Stimulated activated naive B cell treated with anti-CD40 and anti-IgM and Interleukin-4, amounts not matched to agents 10 μg/mL and 1 μg/mL and 100 μg/mL, for 72 hours (primary cell): ENCODE measurements at regions not wholly inside any gene's neighbourhood (a gene's known extent, or its start where the extent isn't known, plus 50 kb on each side); places are given as distances from the start of the nearest gene placed in this dataset.

Source experiments
- ATAC-seq, 2 donors: fragments of 150-1000 bp; cut with Tn5 transposase; replicated peaks; 2 replicates each; pipeline ENCODE4 v1.10.0; 2021; ENCODE audit warnings: moderate library complexity in 1 of 2
- DNase-seq: peaks from one replicate; pipeline ENCODE4 v3.0.0; 2021
- H3K27ac Mint-ChIP-seq: one replicate; pipeline ENCODE4 v1.8.0; 2022; ENCODE audit warnings: mild to moderate bottlenecking, mixed read lengths
- H3K27me3 Mint-ChIP-seq, 2 donors: one replicate each; pipeline ENCODE4 v1.8.0; 2022; ENCODE audit warnings: mixed read lengths in 2 of 2
- H3K36me3 Mint-ChIP-seq, 2 donors: one replicate each; pipeline ENCODE4 v1.8.0; 2022; ENCODE audit warnings: mixed read lengths in 2 of 2, mild to moderate bottlenecking in 1 of 2
- H3K4me1 Mint-ChIP-seq, 2 donors: one replicate each; pipeline ENCODE4 v1.8.0; 2022; ENCODE audit warnings: mixed read lengths in 2 of 2, mild to moderate bottlenecking in 1 of 2
- H3K4me3 Mint-ChIP-seq, 2 donors: one replicate each; pipeline ENCODE4 v1.8.0; 2022; ENCODE audit warnings: mild to moderate bottlenecking in 2 of 2, mixed read lengths in 2 of 2, moderate library complexity in 1 of 2
- H3K9me3 Mint-ChIP-seq, 2 donors: one replicate each; pipeline ENCODE4 v1.8.0; 2022; ENCODE audit warnings: mixed read lengths in 2 of 2, mild to moderate bottlenecking in 1 of 2

GRCh38 chr6:163647624-163648023 lies 233.1 kb downstream of the QKI start:
- no peak for ATAC-seq
- DNase-seq, result no peak
- Mint-ChIP-seq H3K36me3 (no peaks in the 10 kb centered on the region), H3K27ac (no peak overlapping the region), H3K4me3 (no peak overlapping the region), H3K4me1 (peaks cover 0 to 11% of the 10 kb centered on the region in 2 donors), H3K27me3 (peaks cover 10 to 20% of the 10 kb centered on the region in 2 donors), H3K9me3 (peaks cover 0 to 3% of the 10 kb centered on the region in 2 donors)

DNA sequence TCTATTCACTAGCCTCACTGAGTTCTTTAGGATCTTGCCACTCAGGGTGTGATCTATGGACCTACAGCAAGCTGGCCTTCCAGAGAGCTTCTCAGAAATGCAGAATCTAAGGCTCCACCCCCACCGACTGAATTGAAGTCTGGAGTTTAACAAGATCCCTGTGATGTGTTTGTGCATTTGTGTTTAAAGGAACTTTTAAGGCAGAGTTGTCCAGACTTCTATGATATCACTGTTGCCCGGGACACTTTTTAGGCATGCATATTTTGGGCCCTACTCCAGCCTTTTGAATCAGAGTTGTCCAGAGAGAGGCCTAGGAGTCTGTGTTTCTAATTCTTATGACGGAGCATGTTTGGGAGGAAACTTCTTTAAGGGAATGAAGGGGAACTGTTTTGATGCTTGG lies 232.3 kb downstream of the QKI start:
- no peak for DNase-seq
- peaks cover 0 to 8% of the 10 kb centered on the region in 2 donors for H3K4me1 Mint-ChIP-seq
- no peak for ATAC-seq
- H3K27me3 Mint-ChIP-seq, result peaks cover 10 to 12% of the 10 kb centered on the region in 2 donors
- H3K36me3 Mint-ChIP-seq, result no peaks in the 10 kb centered on the region
- H3K4me3 Mint-ChIP-seq, result no peak overlapping the region
- H3K9me3 Mint-ChIP-seq, result peaks cover 0 to 3% of the 10 kb centered on the region in 2 donors
- H3K27ac Mint-ChIP-seq, result no peak overlapping the region

DNA sequence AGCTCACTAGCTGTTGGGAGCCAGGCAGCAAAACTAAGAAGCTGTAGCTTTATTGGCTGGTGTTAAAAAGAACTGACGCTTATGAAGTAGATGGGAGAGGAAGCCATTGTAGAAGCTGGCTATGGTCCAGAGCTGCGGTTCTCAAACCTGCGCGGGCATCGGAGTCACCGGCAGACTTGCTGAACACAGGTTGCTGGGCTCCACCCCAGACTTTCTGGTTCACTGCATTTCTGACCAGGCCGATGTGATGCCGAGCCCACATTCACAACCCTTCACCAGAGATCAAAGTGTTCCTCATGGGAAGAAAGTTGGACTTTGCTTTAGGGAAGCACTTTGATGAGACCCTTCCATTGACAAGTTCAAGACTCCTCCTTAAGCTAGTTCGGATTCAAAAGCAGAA lies 231.6 kb downstream of the QKI start:
- DNase-seq (no peak), ATAC-seq (no peak)
- Mint-ChIP-seq H3K27me3 (peaks cover 7 to 10% of the 10 kb centered on the region in 2 donors), H3K4me1 (peaks cover 0 to 5% of the 10 kb centered on the region in 2 donors), H3K27ac (no peak overlapping the region), H3K36me3 (no peaks in the 10 kb centered on the region), H3K4me3 (no peak overlapping the region), H3K9me3 (peaks cover 0 to 3% of the 10 kb centered on the region in 2 donors)

GRCh38 chr6:163645560-163645959 lies 231.0 kb downstream of the QKI start:
- no peak overlapping the region for H3K4me3 Mint-ChIP-seq
- ATAC-seq (no peak), DNase-seq (no peak)
- no peak overlapping the region for H3K27ac Mint-ChIP-seq
- H3K9me3 Mint-ChIP-seq, result peaks cover 0 to 3% of the 10 kb centered on the region in 2 donors
- peaks cover 0 to 5% of the 10 kb centered on the region in 2 donors for H3K4me1 Mint-ChIP-seq
- peaks cover 8 to 10% of the 10 kb centered on the region in 2 donors for H3K27me3 Mint-ChIP-seq
- no peaks in the 10 kb centered on the region for H3K36me3 Mint-ChIP-seq

DNA sequence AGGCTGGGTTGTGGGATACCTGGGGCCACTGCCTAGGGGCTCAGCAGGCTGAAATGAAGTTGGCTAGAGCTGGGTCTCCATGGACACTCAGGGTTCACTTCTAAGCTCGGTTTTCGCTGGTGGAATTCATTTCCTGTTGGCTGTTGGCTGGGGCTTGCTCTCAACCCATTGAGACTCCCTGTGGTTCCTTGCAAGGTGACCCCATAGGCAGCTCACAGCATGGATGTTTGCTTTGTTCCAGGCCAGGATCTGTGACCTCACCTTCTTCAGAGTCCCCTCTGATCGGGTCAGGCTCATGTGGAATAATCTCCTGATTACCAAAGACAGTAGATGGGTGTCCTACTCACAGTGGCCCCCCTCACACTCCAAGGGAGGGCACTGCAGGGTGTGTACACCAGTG lies 229.3 kb downstream of the QKI start:
- DNase-seq (no peak), ATAC-seq (no peak)
- Mint-ChIP-seq H3K36me3 (no peaks in the 10 kb centered on the region), H3K27ac (no peak overlapping the region), H3K4me1 (no peaks in the 10 kb centered on the region), H3K9me3 (no peaks in the 10 kb centered on the region), H3K27me3 (peaks cover 6 to 8% of the 10 kb centered on the region in 2 donors), H3K4me3 (no peak overlapping the region)

- Mint-ChIP-seq H3K4me3 (no peak overlapping the region), H3K27ac (no peak overlapping the region), H3K36me3 (no peaks in the 10 kb centered on the region), H3K4me1 (no peaks in the 10 kb centered on the region), H3K27me3 (peaks cover 6 to 13% of the 10 kb centered on the region in 2 donors), H3K9me3 (no peaks in the 10 kb centered on the region)
- no peak for DNase-seq
- no peak for ATAC-seq
Measured at GRCh38 chr6:163641706-163642105, 227.2 kb downstream of the QKI start.

DNA sequence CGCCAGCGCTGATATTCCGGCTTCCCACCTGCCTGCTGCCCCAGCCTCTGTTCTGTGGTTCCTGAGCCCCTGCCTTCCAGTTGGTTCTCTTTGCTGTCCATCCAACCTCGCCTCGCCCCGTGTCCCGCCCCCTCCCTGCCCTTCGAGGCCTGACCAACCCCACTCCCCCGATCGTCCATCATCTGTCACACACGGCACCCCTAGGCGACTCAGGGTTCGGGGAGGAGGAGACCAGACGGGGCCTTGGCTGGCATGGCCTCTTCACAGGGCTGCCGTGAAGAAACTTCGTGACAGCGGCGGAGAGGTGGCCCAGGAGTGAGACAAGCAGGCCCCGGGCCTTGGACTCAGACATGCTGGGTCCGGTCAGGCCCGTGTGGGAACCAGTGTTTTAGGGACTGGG lies 226.1 kb downstream of the QKI start:
- H3K9me3 Mint-ChIP-seq, result no peaks in the 10 kb centered on the region
- H3K36me3 Mint-ChIP-seq, result no peaks in the 10 kb centered on the region
- no peaks in the 10 kb centered on the region for H3K4me1 Mint-ChIP-seq
- peaks cover 2 to 16% of the 10 kb centered on the region in 2 donors for H3K27me3 Mint-ChIP-seq
- H3K4me3 Mint-ChIP-seq, result no peak overlapping the region
- DNase-seq (no peak), ATAC-seq (no peak)
- no peak overlapping the region for H3K27ac Mint-ChIP-seq

DNA sequence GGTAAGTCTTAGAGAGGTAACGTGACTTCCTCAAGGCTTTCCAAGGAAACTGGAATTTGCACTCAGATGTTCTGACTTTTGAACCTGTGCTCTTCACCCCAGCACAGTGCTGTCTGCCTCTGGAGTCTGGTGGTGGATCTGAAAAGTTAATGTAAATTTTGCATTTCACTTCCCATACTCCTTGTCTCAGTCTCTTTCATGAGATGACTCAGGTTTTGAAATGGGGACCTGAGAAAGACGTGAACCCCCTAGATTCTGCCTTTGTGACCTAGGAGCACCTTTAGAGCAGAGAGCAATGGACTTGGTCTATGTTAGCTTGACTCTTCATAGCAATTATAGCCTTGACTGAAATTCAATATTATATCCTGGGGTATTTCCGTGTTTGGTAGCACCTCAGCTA lies 223.0 kb downstream of the QKI start:
- peaks cover 4 to 6% of the 10 kb centered on the region in 2 donors for H3K9me3 Mint-ChIP-seq
- peaks cover 15 to 33% of the 10 kb centered on the region in 2 donors for H3K27me3 Mint-ChIP-seq
- DNase-seq, result no peak
- no peak overlapping the region for H3K4me3 Mint-ChIP-seq
- peaks cover 0 to 4% of the 10 kb centered on the region in 2 donors for H3K36me3 Mint-ChIP-seq
- H3K4me1 Mint-ChIP-seq, result no peaks in the 10 kb centered on the region
- no peak overlapping the region for H3K27ac Mint-ChIP-seq
- peak; percentile 87 to 94 for ATAC-seq

DNA sequence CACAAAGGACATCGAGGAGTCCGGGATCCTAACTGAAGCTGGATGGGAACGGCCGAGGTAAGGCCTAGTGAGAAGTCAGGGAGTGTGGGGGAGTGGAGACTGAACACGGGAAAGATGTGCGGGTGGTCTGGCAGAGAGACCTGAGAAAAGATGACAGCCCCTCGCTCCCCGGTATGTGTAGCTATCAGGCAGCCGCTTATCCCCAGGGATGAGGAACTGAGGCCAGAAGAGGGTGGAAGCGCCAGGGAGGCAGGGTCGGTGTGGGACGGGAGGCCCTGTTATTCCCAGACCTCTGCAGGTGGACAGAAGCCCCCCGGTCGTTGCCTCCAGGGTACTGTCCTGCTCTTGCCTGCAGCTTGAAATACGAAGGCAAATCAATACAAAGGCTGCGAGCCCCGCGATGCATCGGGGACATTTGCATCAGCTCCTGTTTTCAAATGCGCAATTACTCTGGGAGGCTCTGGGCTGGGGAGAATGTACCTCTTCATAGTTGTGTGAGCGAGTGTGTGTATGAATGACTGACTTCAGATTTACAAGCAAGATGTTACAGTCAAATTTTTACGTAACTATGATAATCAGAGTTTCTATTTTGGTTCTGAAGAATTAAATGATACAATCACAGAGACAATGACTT lies 221.3 kb downstream of the QKI start:
- no peak overlapping the region for H3K27ac Mint-ChIP-seq
- no peaks in the 10 kb centered on the region for H3K4me1 Mint-ChIP-seq
- H3K4me3 Mint-ChIP-seq, result no peak overlapping the region
- peaks cover 0 to 4% of the 10 kb centered on the region in 2 donors for H3K36me3 Mint-ChIP-seq
- DNase-seq, result no peak
- ATAC-seq, result no peak
- peaks cover 19 to 42% of the 10 kb centered on the region in 2 donors for H3K27me3 Mint-ChIP-seq
- peaks cover 4 to 6% of the 10 kb centered on the region in 2 donors for H3K9me3 Mint-ChIP-seq

GRCh38 chr6:163635315-163635714 lies 220.8 kb downstream of the QKI start:
- no peaks in the 10 kb centered on the region for H3K4me1 Mint-ChIP-seq
- no peak overlapping the region for H3K4me3 Mint-ChIP-seq

DNA sequence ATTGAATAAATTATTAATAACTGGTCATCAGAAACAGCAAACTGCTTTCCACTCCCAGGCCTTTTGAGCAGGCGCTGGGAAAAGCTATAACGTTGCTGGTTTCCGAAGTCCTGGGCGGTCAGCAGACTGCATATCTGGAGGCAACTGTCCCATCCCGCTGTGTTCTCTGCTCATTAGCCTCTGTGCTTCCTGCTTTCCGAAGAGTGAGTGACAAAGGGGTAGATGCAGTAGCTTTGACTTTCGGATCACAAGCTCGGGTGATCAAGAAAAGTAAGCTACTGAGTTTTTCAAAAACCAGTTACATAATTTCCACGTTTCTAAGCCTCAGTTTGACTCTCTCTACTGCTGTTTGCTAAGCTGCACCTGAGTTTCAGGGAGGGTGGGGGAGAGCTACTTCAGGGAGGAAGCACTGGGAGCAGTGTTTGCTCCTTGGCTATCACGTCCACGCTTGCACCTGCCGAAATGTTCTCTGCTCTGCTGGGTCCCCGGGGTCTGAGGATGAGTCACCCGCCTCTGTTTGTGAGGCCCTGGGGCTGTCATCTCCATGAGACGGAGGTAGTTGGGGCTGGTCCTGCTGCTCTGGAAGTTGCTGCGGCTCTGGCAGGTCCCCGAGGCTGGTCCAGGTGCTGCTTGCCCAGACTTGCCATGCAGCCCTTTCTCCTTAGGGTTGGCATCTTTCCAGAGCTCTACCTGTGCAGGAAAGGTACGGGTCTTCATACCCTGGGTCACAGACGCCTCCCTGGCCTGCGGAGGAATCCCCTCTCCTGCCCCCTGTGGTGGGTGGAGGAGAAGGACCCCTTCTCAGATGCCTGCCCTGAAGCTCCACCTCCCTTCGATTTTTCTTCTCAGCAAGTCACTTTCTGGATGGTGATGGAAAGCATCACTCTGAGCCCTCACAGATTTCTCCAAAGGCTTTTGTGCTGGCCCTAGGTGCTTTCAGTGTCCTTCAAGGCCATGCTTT lies 220.0 kb downstream of the QKI start:
- H3K4me1 Mint-ChIP-seq, result no peaks in the 10 kb centered on the region
- DNase-seq, result no peak
- H3K9me3 Mint-ChIP-seq, result peaks cover 4 to 6% of the 10 kb centered on the region in 2 donors
- H3K36me3 Mint-ChIP-seq, result peaks cover 0 to 4% of the 10 kb centered on the region in 2 donors
- no peak overlapping the region for H3K27ac Mint-ChIP-seq
- no peak overlapping the region for H3K4me3 Mint-ChIP-seq
- H3K27me3 Mint-ChIP-seq, result peaks cover 27 to 46% of the 10 kb centered on the region in 2 donors
- no peak for ATAC-seq

More at GRCh38 chr6:163635315-163635714, 220.8 kb downstream of the QKI start:
- DNase-seq, result no peak
- Mint-ChIP-seq H3K27me3 (peaks cover 20 to 42% of the 10 kb centered on the region in 2 donors), H3K27ac (no peak overlapping the region), H3K9me3 (peaks cover 4 to 6% of the 10 kb centered on the region in 2 donors), H3K36me3 (peaks cover 0 to 4% of the 10 kb centered on the region in 2 donors)
- no peak for ATAC-seq

- no peak overlapping the region for H3K4me3 Mint-ChIP-seq
- no peak for DNase-seq
- ATAC-seq, result no peak
- H3K36me3 Mint-ChIP-seq, result peaks cover 3 to 8% of the 10 kb centered on the region in 2 donors
- peaks cover 8 to 10% of the 10 kb centered on the region in 2 donors for H3K4me1 Mint-ChIP-seq
- peaks cover 27 to 47% of the 10 kb centered on the region in 2 donors for H3K27me3 Mint-ChIP-seq
- H3K9me3 Mint-ChIP-seq, result peaks cover 6 to 7% of the 10 kb centered on the region in 2 donors
- no peak overlapping the region for H3K27ac Mint-ChIP-seq
Measured at GRCh38 chr6:163630991-163631390, 216.5 kb downstream of the QKI start.

DNA sequence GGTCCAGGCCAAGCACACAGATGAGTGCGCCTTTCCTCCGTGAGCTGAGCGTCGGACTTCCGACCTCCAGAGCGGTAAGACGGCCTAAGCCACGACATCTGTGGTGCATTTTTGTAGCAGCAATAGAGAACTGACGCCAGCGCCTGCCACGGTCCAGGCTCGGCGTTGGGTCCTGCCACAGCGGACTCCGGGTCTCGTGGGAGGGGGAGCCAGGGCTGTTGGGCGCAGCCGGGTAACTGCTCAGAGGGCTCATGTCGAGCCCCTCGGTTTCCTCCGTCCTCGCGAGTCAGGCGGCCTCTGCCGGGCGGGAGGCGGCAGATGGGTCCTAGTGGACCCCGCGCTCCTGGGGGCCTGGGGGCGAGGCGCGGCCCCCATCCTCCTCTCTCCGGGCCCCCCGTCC lies 216.1 kb downstream of the QKI start:
- no peak for DNase-seq
- ATAC-seq, result peak in 1 of 2 donors; percentile 16
- peaks cover 3 to 8% of the 10 kb centered on the region in 2 donors for H3K36me3 Mint-ChIP-seq
- no peak overlapping the region for H3K27ac Mint-ChIP-seq
- no peak overlapping the region for H3K4me3 Mint-ChIP-seq
- peaks cover 26 to 43% of the 10 kb centered on the region in 2 donors for H3K27me3 Mint-ChIP-seq
- H3K9me3 Mint-ChIP-seq, result peaks cover 6 to 7% of the 10 kb centered on the region in 2 donors
- peaks cover 12 to 14% of the 10 kb centered on the region in 2 donors for H3K4me1 Mint-ChIP-seq

GRCh38 chr6:163630096-163630495 lies 215.6 kb downstream of the QKI start:
- Mint-ChIP-seq H3K36me3 (peaks cover 3 to 8% of the 10 kb centered on the region in 2 donors), H3K27me3 (peaks cover 22 to 40% of the 10 kb centered on the region in 2 donors), H3K4me1 (peaks cover 12 to 14% of the 10 kb centered on the region in 2 donors), H3K9me3 (peaks cover 6 to 7% of the 10 kb centered on the region in 2 donors), H3K27ac (no peak overlapping the region), H3K4me3 (no peak overlapping the region)
- ATAC-seq, result no peak
- no peak for DNase-seq
